Stimulated activated CD8-positive, alpha-beta memory T cell treated with anti-CD3 and anti-CD28 coated beads, Interleukin-7, amount 100 ng/mL, for 4 hours (primary cell): ENCODE measurements at regions not wholly inside any gene's neighbourhood (a gene's known extent, or its start where the extent isn't known, plus 50 kb on each side); places are given as distances from the start of the nearest gene placed in this dataset.

Source experiments
- DNase-seq, 2 donors: peaks; one replicate each; pipeline ENCODE4 v3.0.0-alpha.2; 2020; ENCODE audit warnings: low read depth in 2 of 2

GRCh38 chr5:125317536-125317995, 571.1 kb upstream of the ZNF608 start:
- DNase-seq = no peak

GRCh38 chr5:125321654-125322053, 575.2 kb upstream of the ZNF608 start:
- DNase-seq = no peak

GRCh38 chr5:125323613-125324012, 577.2 kb upstream of the ZNF608 start:
- DNase-seq = no peak

GRCh38 chr5:125325488-125326149, 579.2 kb upstream of the ZNF608 start:
- no peak for DNase-seq

DNA sequence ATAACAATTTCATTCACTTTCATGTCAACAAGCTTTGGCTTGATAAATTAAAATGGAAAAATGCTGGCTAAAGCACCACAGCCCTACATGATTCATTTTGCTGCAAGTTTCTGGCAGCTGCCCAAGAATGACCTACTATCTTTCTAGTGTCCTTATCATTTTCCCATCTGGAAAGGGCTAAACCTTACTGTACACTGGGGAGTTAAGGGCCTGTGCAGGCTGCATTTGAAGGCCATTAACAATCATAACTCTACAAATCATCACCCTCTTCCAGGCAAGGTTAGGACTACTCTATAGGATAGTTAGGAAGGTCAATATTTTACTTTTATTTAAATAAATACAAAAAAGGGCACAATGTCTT, 579.7 kb upstream of the ZNF608 start:
- DNase-seq = no peak

- no peak for DNase-seq
These were observed 581.2 kb upstream of the ZNF608 start for GRCh38 chr5:125327676-125328075.

- no peak for DNase-seq
These were observed 585.7 kb upstream of the ZNF608 start for GRCh38 chr5:125331987-125332598.

GRCh38 chr5:125333416-125333815, 587.0 kb upstream of the ZNF608 start:
- DNase-seq = no peak

DNA sequence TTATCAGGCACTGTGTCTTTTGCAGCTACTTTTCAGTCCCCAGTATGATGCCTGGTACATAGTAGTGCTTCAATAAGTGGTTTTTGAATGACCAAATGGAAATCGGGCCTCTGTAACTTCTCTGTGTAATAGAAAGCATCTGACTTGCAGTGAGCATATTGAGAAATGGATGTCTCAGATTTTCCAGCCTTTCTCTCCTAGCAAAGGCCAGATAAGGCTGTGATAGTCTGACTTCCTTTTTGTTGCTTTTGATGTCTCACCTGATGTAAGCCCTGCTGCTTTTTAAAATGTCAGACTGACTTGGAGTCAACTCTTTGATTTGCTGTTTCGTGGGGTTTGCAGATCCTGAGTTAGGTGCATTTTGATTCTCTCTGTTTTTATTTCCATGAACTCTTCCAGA, 590.0 kb upstream of the ZNF608 start:
- no peak for DNase-seq

- no peak for DNase-seq
These were observed 590.9 kb upstream of the ZNF608 start for GRCh38 chr5:125337294-125337693.

DNA sequence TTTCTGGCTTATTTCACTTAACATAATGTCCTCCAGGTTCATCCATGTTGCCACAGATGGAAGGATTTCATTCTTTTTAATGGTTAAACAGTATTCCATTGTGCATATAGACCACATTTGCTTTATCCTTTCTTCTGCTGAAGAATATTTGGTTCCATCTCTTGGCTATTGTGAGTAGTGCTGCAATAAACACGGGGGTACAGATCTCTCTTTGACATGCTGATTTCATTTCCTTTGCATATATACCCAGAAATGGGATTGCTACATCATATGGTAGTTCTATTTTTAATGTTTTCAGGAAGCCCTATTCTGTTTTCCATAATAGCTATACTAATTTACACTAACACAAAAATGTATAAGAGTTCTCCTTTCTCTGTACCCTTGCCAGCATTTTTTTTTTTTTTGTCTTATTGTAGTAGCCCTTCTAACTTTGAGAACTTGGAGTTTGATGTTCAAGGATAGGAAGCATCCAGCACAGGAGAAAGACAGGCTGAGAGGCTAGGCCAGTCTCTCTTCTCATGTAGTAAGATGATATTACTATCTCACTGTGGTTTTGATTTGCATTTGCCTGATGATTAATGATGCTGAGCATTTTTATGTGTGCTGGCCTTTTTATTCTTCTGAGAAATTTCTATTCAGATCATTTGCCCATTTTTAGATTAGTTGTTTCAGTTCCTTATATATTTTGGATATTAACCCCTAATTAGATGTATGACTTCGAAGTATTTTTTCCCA, 592.2 kb upstream of the ZNF608 start:
- DNase-seq = no peak

DNA sequence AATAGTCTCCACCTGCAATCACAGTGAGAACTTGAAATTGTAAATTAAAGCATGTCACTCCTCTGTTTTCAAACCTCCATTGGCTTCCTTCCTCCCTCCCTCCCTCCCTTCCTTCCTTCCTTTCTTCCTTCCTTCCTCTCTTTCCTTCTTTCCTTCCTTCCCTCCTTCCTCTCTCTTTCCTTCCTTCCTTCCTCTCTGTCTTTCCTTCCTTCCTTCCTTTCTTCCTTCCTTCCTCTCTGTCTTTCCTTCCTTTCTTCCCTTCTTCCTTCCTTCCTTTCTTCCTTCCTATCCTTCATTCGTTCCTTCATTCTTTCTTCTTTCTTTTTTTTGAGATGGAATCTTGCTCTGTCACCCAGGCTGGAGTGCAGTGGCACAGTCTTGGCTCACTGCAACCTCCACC, 595.0 kb upstream of the ZNF608 start:
- no peak for DNase-seq

GRCh38 chr5:125343015-125343414, 596.6 kb upstream of the ZNF608 start:
- no peak for DNase-seq

- DNase-seq = no peak
These were observed 599.9 kb upstream of the ZNF608 start for GRCh38 chr5:125346316-125346715.

- no peak for DNase-seq
These were observed 601.8 kb upstream of the ZNF608 start for GRCh38 chr5:125348221-125348692.

DNA sequence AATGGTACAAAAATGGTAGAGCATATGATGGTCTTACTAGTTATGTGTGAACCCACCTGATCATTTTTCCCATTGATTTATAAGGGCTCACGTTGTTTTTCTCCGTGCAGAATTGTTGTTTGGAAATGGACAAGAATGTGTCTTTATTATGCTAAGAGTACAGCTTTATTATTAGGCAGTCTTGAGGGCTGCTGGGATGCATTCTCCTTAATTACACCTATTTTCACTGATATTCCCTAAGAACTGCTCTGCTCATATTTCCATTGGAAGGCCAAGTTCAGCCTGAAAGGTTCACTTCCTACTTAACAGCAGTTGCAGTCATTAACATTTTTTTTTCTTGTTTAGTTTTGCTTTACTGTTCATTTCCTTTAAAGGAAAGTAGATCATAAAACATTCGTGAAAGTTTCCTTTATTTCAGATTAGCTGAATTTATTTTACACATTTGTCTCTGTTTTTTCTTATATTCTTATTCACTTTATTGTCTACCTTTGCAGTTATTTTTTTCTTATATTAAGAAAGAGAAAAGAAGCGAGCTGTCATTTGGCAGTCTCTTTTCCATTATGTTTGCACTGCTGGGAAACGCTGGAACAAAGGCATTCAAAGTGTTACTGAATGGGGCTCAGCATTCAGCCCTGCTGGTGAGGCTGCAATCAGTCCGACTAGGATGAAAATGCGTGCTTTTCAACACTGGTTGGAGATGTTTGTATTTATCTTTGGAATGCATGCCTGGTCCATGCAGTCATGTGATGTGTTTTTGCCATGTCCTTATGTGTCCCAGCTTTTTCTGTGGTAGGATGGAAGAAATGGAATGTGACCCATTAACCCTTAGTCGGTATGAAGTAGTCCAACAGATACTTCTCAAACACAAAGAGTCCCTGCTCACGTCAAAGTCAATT, 602.7 kb upstream of the ZNF608 start:
- DNase-seq = no peak

GRCh38 chr5:125357660-125358059, 611.2 kb upstream of the ZNF608 start:
- no peak for DNase-seq

- DNase-seq = no peak
These were observed 619.3 kb upstream of the ZNF608 start for GRCh38 chr5:125365747-125366146.

GRCh38 chr5:125367702-125368101, 621.3 kb upstream of the ZNF608 start:
- DNase-seq = no peak

DNA sequence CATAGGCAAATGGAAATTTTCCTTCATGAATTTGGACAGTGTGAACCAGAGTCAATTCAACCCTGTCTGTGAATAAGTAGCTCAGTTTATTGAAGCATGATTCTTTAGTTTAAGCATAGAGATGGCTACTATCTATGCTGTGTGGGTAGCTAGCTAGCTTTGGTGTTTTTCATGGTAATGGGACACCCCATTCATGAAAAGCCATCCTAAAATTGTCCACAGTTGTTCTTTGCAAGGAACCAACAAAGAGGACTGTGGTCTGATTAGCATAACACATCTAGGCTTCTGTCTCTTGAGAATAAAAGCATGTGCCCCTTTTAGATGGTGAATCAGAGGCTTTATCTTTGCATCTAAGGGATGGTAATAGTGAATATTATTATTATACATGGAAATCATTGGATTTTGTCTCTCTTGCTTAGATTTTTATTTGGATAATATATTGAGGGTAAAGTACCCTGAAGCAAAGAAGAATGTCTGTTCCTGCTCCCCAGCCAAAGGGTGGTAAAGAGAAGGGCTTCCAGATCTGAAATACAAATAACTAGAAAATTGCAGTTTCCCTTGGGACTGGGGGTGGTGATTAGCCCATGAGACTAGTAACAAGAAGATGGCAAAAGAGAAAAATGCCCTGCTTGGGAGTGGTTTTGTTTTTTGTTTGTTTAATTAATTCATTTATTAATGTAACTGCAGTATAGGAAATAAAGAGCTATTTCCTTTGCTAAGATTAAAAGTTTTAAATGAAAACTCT, 624.2 kb upstream of the ZNF608 start:
- DNase-seq = no peak
